Heart left ventricle (tissue), 16 donors: ENCODE measurements at regions not wholly inside any gene's neighbourhood (a gene's known extent, or its start where the extent isn't known, plus 50 kb on each side); places are given as distances from the start of the nearest gene placed in this dataset.
A peak's percentile ranks its signal among the peaks of the same experiment; 100 is the strongest.

ENCODE experiments used
- ATAC-seq, 4 donors: fragments of 200-7000 bp; cut with Tn5 transposase; one replicate each; pipeline ENCODE4 v1.9.1; 2020 to 2022; ENCODE audit warnings: moderate library complexity in 4 of 4, mild to moderate bottlenecking in 3 of 4, moderate number of reproducible peaks in 1 of 4
- DNase-seq, 5 donors: peaks; one replicate each; pipeline ENCODE4 v3.0.0-alpha.2; 2020
- H3K27ac ChIP-seq, 12 donors: fragments of 200-600 bp; sonication (generic) in 4 of 12; one replicate each; pipeline versions ENCODE4 v1.5.0 to v1.8.0; 2016 to 2022; ENCODE audit warnings: mild to moderate bottlenecking in 2 of 12
- H3K27me3 ChIP-seq, 9 donors: fragments of 200-600 bp; sonication (generic) in 2 of 9; one replicate each; pipeline versions ENCODE4 v1.5.1 to v1.8.0; 2016 to 2022; ENCODE audit warnings: mild to moderate bottlenecking in 3 of 9
- H3K36me3 ChIP-seq, 9 donors: fragments of 200-600 bp; sonication (generic) in 2 of 9; one replicate each; pipeline versions ENCODE4 v1.5.0 to v1.8.0; 2018 to 2022; ENCODE audit warnings: mild to moderate bottlenecking in 2 of 9
- H3K4me1 ChIP-seq, 12 donors: fragments of 200-600 bp; sonication (generic) in 4 of 12; one replicate each; pipeline versions ENCODE4 v1.5.0 to v1.8.0; 2016 to 2022; ENCODE audit warnings: mild to moderate bottlenecking in 3 of 12
- H3K4me3 ChIP-seq, 12 donors: fragments of 200-600 bp; sonication (generic) in 4 of 12; one replicate each; pipeline versions ENCODE4 v1.5.0 to v1.8.0; 2017 to 2022; ENCODE audit warnings: mild to moderate bottlenecking in 9 of 12, moderate library complexity in 4 of 12
- H3K9me3 ChIP-seq, 12 donors: fragments of 200-600 bp; sonication (generic) in 4 of 12; one replicate each; pipeline versions ENCODE4 v1.5.0 to v1.8.0; 2016 to 2022; ENCODE audit warnings: mild to moderate bottlenecking in 1 of 12
- CTCF ChIP-seq, 12 donors: fragments of 200-600 bp; sonication (generic) in 4 of 12; IDR thresholded peaks; one replicate each; pipeline versions ENCODE4 v1.5.0 to v1.8.0; 2018 to 2022; ENCODE audit warnings: antibody characterized with exemption in 12 of 12, mild to moderate bottlenecking in 5 of 12
- POLR2A ChIP-seq, 2 donors: fragments of 450-650 bp; IDR thresholded peaks; one replicate each; pipeline ENCODE4 v1.6.1; 2017; ENCODE audit warnings: antibody characterized with exemption in 2 of 2, mild to moderate bottlenecking in 2 of 2, moderate library complexity in 2 of 2
- WGBS, 4 donors: extraction: QIAGEN DNeasy Blood & Tissue Kit in 2 of 4; methylation state at CpG; one replicate each; pipeline versions ENCODE4 v1.1.5 to v1.1.7; 2013 to 2018; 5-methylcytosine and 5-hydroxymethylcytosine counted together
- intact Hi-C, 10 donors: fragments of 100-400 bp; cut with DNase I; formaldehyde crosslinking; loops; one replicate each; pipeline versions ENCODE4 v1.11.1 to v1.14.2; 2022
- donor health status: ischemic (EF 13 %, LVEDD 7.1; RV severe dilation, severe dysfunction).
- donor health status: healthy with polysubstance abuse.
- donor health status: DM: no; HTN: yes; CAD: no.
- donor health status: DM: no; HTN: no; CAD: no.
- donor health status: ischemic (EF 25% LVEDD 6.9; RV normal size, moderate dysfunction).
- donor health status: ischemic (EF 25% LVEDD 5.7; RV mildly dilated, moderate dysfunction).
- donor health status: healthy.
- donor health status: DM: yes; HTN: yes; CAD: no.
- donor health status: ischemic (EF 35%, LVEDD 5.7; RV mildly dilated, moderate dysfunction).
- donor health status: nonischemic (EF 11% LVEDD 7.7; RV severe dilation, severe dysfunction).
- donor health status: DM: yes; HTN: yes; CAD: no.
- donor health status: PGD.
- donor health status: ischemic (EF 29% LVEDD 5.4; RV normal size, mild dysfunction).
- donor health status: nonischemic (EF 23%, LVEDD 6.1; RV moderate dilation, normal function).

GRCh38 chr17:12485361-12485906, 180.3 kb upstream of the MYOCD start:
- TF ChIP-seq CTCF (IDR thresholded peaks at IDR 0.05) = no peak
- no peak for TF ChIP-seq POLR2A (IDR thresholded peaks at IDR 0.05)
- ATAC-seq = no peak

GRCh38 chr17:12489325-12489724, 176.4 kb upstream of the MYOCD start:
- H3K27me3 ChIP-seq = peaks cover 0 to 4% (median 0%) of the 10 kb centered on the region in 9 donors
- DNase-seq (no peak), ATAC-seq (no peak)
- intact Hi-C loops = no loop called here
- no peak overlapping the region for H3K4me3 ChIP-seq
- TF ChIP-seq CTCF (IDR thresholded peaks at IDR 0.05) (no peak), POLR2A (IDR thresholded peaks at IDR 0.05) (no peak)
- H3K9me3 ChIP-seq = no peaks in the 10 kb centered on the region
- no peaks in the 10 kb centered on the region for H3K36me3 ChIP-seq
- H3K4me1 ChIP-seq = no peaks in the 10 kb centered on the region
- WGBS, 4 donors = 69 to 81% (median 79%) methylated on average over 3 of the region's 3 CpGs
- no peak overlapping the region for H3K27ac ChIP-seq

More at GRCh38 chr17:12485361-12485906, 180.3 kb upstream of the MYOCD start:
- WGBS, 4 donors = 53 to 65% (median 63%) methylated on average over 4 of the region's 4 CpGs
- no peaks in the 10 kb centered on the region for H3K4me1 ChIP-seq
- no peak overlapping the region for H3K27ac ChIP-seq
- H3K27me3 ChIP-seq = peaks cover 0 to 4% (median 0%) of the 10 kb centered on the region in 9 donors
- H3K36me3 ChIP-seq = no peaks in the 10 kb centered on the region
- H3K4me3 ChIP-seq = no peak overlapping the region
- intact Hi-C loops = no loop called here
- DNase-seq = no peak
- H3K9me3 ChIP-seq = no peaks in the 10 kb centered on the region

GRCh38 chr17:12492450-12492849, 173.2 kb upstream of the MYOCD start:
- no peak overlapping the region for H3K4me3 ChIP-seq
- DNase-seq (no peak), ATAC-seq (peak in 1 of 4 donors; percentile 42)
- peaks cover 0 to 4% (median 0%) of the 10 kb centered on the region in 9 donors for H3K27me3 ChIP-seq
- intact Hi-C loops = no loop called here
- H3K4me1 ChIP-seq = no peaks in the 10 kb centered on the region
- TF ChIP-seq POLR2A (IDR thresholded peaks at IDR 0.05) (no peak), CTCF (IDR thresholded peaks at IDR 0.05) (no peak)
- no peaks in the 10 kb centered on the region for H3K9me3 ChIP-seq
- H3K36me3 ChIP-seq = no peaks in the 10 kb centered on the region
- H3K27ac ChIP-seq = no peak overlapping the region
- WGBS, 4 donors = 39 to 50% (median 46%) methylated on average over 3 of the region's 3 CpGs

- Histone ChIP-seq H3K27ac (no peak overlapping the region), H3K9me3 (no peaks in the 10 kb centered on the region), H3K4me3 (no peak overlapping the region), H3K36me3 (no peaks in the 10 kb centered on the region), H3K27me3 (no peaks in the 10 kb centered on the region), H3K4me1 (no peaks in the 10 kb centered on the region)
- no peak for DNase-seq
- intact Hi-C loops = no loop called here
- no peak for ATAC-seq
- TF ChIP-seq POLR2A (IDR thresholded peaks at IDR 0.05) = no peak
- no peak for TF ChIP-seq CTCF (IDR thresholded peaks at IDR 0.05)
- 70 to 81% (median 78%) methylated on average over 2 of the region's 2 CpGs for WGBS, 4 donors
Observed at GRCh38 chr17:12505866-12506265, 159.8 kb upstream of the MYOCD start.
